Caco-2 (cell line): ENCODE measurements at regions not wholly inside any gene's neighbourhood (a gene's known extent, or its start where the extent isn't known, plus 50 kb on each side); places are given as distances from the start of the nearest gene placed in this dataset.

Source experiments
- BruUV-seq: library from RNA; stranded (reverse); fragments of 400-500 nt; replicated peaks from 2 replicates; lab custom pipeline; 2021; lab: Mats Ljungman, UMichigan
- CTCF ChIA-PET: fragments of 300-600 bp; sonication (Branson Sonifier 250); formaldehyde crosslinking; loops from one replicate; lab custom pipeline; 2022; ENCODE audit warnings: antibody characterized with exemption; lab: Charles Lee
- POLR2A ChIA-PET: fragments of 300-600 bp; sonication (Branson Sonifier 250); formaldehyde crosslinking; loops from one replicate; lab custom pipeline; 2022; ENCODE audit warnings: antibody characterized with exemption; lab: Charles Lee
- DNase-seq, 2 experiments: peaks; one replicate each; pipeline versions ENCODE4 v3.0.0 to v3.0.0-alpha.2; 2020 to 2022
- H3K27me3 ChIP-seq: replicated peaks from 2 replicates; pipeline ENCODE4 v1.6.0; 2011; ENCODE audit warnings: low read length; ENCODE audit not compliant: control insufficient read depth, insufficient read depth
- H3K36me3 ChIP-seq: 2 replicates; pipeline ENCODE4 v1.5.1; 2011; ENCODE audit warnings: low read length; ENCODE audit not compliant: control insufficient read depth, insufficient read depth
- H3K4me1 ChIP-seq: fragments of 250-450 bp; sonication (Bioruptor Pico); 2 replicates; pipeline ENCODE4 v1.5.1; 2020; ENCODE audit warnings: mild to moderate bottlenecking
- H3K4me3 ChIP-seq: 2 replicates; pipeline ENCODE4 v1.5.1; 2011; ENCODE audit warnings: low read depth, mild to moderate bottlenecking, control low read depth, low read length
- H3K9me3 ChIP-seq: fragments of 250-450 bp; sonication (Bioruptor Pico); 2 replicates; pipeline ENCODE4 v1.5.1; 2020; ENCODE audit warnings: mild to moderate bottlenecking, moderate library complexity
- H3K27ac Mint-ChIP-seq: one replicate; pipeline ENCODE4 v1.8.0; 2022; ENCODE audit warnings: mixed read lengths; ENCODE audit not compliant: unreplicated experiment
- H3K27me3 Mint-ChIP-seq: one replicate; pipeline ENCODE4 v1.8.0; 2022; ENCODE audit warnings: mixed read lengths; ENCODE audit not compliant: insufficient read depth, unreplicated experiment
- H3K36me3 Mint-ChIP-seq: one replicate; pipeline ENCODE4 v1.8.0; 2022; ENCODE audit warnings: mild to moderate bottlenecking, mixed read lengths; ENCODE audit not compliant: insufficient read depth, unreplicated experiment
- H3K4me1 Mint-ChIP-seq: one replicate; pipeline ENCODE4 v1.8.0; 2022; ENCODE audit warnings: low read depth, mixed read lengths; ENCODE audit not compliant: unreplicated experiment
- H3K4me3 Mint-ChIP-seq: one replicate; pipeline ENCODE4 v1.8.0; 2022; ENCODE audit warnings: mild to moderate bottlenecking, moderate library complexity, mixed read lengths; ENCODE audit not compliant: unreplicated experiment
- H3K9me3 Mint-ChIP-seq: one replicate; pipeline ENCODE4 v1.8.0; 2022; ENCODE audit warnings: mixed read lengths; ENCODE audit not compliant: unreplicated experiment
- intact Hi-C: fragments of 100-400 bp; cut with micrococcal nuclease; formaldehyde crosslinking; loops from one replicate; pipeline ENCODE4 v1.10.0; 2022; ENCODE audit not compliant: unreplicated experiment
- TF ChIP-seq, protein P1 (sequence below), 2 experiments: fragments of 200-600 bp in 1 of 2; IDR thresholded peaks; 1 replicate in 1 of 2; 2 replicates in 1 of 2; pipeline versions ENCODE4 v1.5.1 to v1.8.0; 2011 to 2022; ENCODE audit warnings: antibody characterized with exemption in 1 of 2, control low read depth in 1 of 2, inconsistent platforms in 1 of 2, low read depth in 1 of 2, low read length in 1 of 2, mild to moderate bottlenecking in 1 of 2, moderate library complexity in 1 of 2; ENCODE audit not compliant: insufficient read depth in 1 of 2, severe bottlenecking in 1 of 2, unreplicated experiment in 1 of 2

DNA sequence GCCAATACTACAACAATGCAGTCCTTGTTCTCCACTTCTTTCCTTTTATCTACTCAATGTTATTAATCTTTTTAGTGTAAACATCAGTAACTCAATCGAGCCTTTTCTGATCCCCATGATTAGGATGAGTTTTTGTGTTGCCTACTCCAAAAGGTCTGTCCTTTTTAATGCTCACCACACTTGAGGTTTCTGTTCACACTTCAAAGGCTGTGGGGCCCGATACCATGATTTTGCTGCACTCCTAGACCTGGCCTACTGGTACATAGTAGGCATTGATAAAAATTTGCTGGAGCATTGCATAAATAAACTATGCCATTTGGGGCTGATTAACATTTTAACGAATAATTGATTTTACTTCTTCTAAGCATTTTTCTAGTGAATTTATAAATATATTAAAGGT lies 125.4 kb upstream of the KLF12 start:
- no peaks in the 10 kb centered on the region for H3K4me1 ChIP-seq
- H3K9me3 Mint-ChIP-seq, result peaks cover 11% of the 10 kb centered on the region
- no peaks in the 10 kb centered on the region for H3K4me1 Mint-ChIP-seq
- intact Hi-C loops, result no loop called here
- H3K27me3 ChIP-seq, result no peaks in the 10 kb centered on the region
- no peaks in the 10 kb centered on the region for H3K36me3 Mint-ChIP-seq
- ChIA-PET POLR2A (no interaction called here), CTCF (no interaction called here)
- TF ChIP-seq, protein P1, sequence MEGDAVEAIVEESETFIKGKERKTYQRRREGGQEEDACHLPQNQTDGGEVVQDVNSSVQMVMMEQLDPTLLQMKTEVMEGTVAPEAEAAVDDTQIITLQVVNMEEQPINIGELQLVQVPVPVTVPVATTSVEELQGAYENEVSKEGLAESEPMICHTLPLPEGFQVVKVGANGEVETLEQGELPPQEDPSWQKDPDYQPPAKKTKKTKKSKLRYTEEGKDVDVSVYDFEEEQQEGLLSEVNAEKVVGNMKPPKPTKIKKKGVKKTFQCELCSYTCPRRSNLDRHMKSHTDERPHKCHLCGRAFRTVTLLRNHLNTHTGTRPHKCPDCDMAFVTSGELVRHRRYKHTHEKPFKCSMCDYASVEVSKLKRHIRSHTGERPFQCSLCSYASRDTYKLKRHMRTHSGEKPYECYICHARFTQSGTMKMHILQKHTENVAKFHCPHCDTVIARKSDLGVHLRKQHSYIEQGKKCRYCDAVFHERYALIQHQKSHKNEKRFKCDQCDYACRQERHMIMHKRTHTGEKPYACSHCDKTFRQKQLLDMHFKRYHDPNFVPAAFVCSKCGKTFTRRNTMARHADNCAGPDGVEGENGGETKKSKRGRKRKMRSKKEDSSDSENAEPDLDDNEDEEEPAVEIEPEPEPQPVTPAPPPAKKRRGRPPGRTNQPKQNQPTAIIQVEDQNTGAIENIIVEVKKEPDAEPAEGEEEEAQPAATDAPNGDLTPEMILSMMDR (IDR thresholded peaks at IDR 0.05; ENCODE audit: insufficient read depth in 1 of 2, low read depth in 1 of 2, low read length in 1 of 2, severe bottlenecking in 1 of 2, unreplicated experiment in 1 of 2), result no peak
- peaks cover 18% of the 10 kb centered on the region for H3K9me3 ChIP-seq
- BruUV-seq, result no TSS peak
- no peak for DNase-seq
- H3K4me3 ChIP-seq, result no peak overlapping the region
- no peak overlapping the region for H3K27ac Mint-ChIP-seq
- H3K36me3 ChIP-seq, result no peaks in the 10 kb centered on the region
- no peak overlapping the region for H3K4me3 Mint-ChIP-seq
- H3K27me3 Mint-ChIP-seq, result no peaks in the 10 kb centered on the region

DNA sequence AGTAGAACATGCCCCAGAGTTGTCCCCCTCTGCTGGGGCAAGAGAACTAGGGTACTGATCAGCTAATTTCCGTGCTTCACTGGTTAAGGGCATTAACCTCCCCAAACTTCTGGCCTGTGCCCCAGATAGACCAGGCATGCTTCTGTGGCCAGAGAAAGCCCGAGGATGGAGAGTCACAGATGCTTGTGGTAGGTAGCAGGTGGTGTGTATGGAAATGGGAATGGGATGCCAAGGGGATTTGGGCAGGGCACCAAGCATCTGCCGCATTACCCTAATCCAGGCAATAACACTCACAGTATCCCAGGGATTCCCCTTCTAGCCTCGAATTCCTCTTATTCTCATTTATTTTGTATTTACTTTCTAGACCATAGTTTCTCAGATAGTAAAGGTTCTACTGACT lies 124.8 kb upstream of the KLF12 start:
- Mint-ChIP-seq H3K4me3 (no peak overlapping the region), H3K27ac (no peak overlapping the region), H3K4me1 (no peaks in the 10 kb centered on the region), H3K36me3 (no peaks in the 10 kb centered on the region), H3K27me3 (no peaks in the 10 kb centered on the region), H3K9me3 (peaks cover 5% of the 10 kb centered on the region)
- H3K4me1 ChIP-seq, result no peaks in the 10 kb centered on the region
- H3K9me3 ChIP-seq, result peaks cover 12% of the 10 kb centered on the region
- intact Hi-C loops, result no loop called here
- TF ChIP-seq, protein P1 (IDR thresholded peaks at IDR 0.05; ENCODE audit: insufficient read depth in 1 of 2, low read depth in 1 of 2, low read length in 1 of 2, severe bottlenecking in 1 of 2, unreplicated experiment in 1 of 2), result no peak
- no TSS peak for BruUV-seq
- ChIA-PET CTCF (no interaction called here), POLR2A (no interaction called here)
- H3K36me3 ChIP-seq, result no peaks in the 10 kb centered on the region
- no peak for DNase-seq
- H3K27me3 ChIP-seq, result no peaks in the 10 kb centered on the region
- no peak overlapping the region for H3K4me3 ChIP-seq

GRCh38 chr13:74256969-74257368 lies 122.8 kb upstream of the KLF12 start:
- DNase-seq, result no peak
- Mint-ChIP-seq H3K4me3 (no peak overlapping the region), H3K4me1 (no peaks in the 10 kb centered on the region), H3K27me3 (no peaks in the 10 kb centered on the region), H3K27ac (no peak overlapping the region), H3K9me3 (no peaks in the 10 kb centered on the region), H3K36me3 (no peaks in the 10 kb centered on the region)
- Histone ChIP-seq H3K9me3 (no peaks in the 10 kb centered on the region; the same call in 1 of the 2 replicates), H3K4me3 (no peak overlapping the region), H3K27me3 (no peaks in the 10 kb centered on the region), H3K36me3 (no peaks in the 10 kb centered on the region), H3K4me1 (no peaks in the 10 kb centered on the region)
- POLR2A ChIA-PET, result no interaction called here
- CTCF ChIA-PET, result no interaction called here
- no TSS peak for BruUV-seq
- intact Hi-C loops, result no loop called here
- TF ChIP-seq, protein P1 (IDR thresholded peaks at IDR 0.05; ENCODE audit: insufficient read depth in 1 of 2, low read depth in 1 of 2, low read length in 1 of 2, severe bottlenecking in 1 of 2, unreplicated experiment in 1 of 2), result no peak
